LoVo (cell line): ENCODE measurements at regions not wholly inside any gene's neighbourhood (a gene's known extent, or its start where the extent isn't known, plus 50 kb on each side); places are given as distances from the start of the nearest gene placed in this dataset.
"Not testable (repeated sequence)": the region's sequence is repeated elsewhere in the genome, so short reads cannot be mapped to it uniquely, and the experiment has no call there.

ENCODE experiments used
- DNase-seq: peaks from one replicate; pipeline ENCODE4 v3.0.0-alpha.2; 2016; ENCODE audit warnings: low spot score

DNA sequence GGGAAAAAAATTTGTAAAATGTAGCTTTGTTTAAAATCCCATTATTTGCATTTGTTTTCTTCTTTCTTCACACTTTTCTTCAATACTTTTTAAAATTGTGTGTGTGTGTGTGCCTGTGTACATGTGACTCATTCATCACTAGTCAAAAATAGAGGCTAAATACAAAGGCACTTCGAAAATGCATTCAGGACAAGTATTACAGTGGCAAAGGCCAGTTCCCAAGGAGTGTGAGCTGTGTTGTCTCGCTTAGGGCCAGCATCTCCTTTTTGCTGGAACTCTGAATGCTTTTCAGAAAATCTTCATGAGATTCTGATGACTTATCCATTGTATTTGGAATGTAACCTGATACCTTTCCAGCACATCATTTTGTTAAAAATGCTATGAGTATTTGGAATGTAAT is 288.5 kb upstream of the CNR1 start:
- DNase-seq = no peak

DNA sequence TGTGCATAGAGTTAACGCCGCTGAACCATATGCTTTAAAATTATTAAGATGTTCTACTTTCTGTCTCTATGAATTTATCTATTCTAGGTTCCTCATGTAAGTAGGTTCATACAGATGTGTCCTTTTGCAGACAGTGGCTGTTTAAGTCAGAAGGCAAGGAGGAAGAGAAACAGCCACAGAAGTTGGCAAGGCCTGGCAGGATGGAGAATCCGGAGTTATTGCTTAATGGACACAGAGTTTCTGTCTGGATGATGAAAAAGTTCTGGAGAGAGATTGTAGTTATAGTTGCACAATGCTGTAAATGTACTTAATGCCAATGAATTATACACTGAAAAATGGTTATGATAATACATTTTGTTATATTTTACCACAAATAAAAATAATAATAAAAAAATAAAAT is 283.6 kb upstream of the CNR1 start:
- no peak for DNase-seq

DNA sequence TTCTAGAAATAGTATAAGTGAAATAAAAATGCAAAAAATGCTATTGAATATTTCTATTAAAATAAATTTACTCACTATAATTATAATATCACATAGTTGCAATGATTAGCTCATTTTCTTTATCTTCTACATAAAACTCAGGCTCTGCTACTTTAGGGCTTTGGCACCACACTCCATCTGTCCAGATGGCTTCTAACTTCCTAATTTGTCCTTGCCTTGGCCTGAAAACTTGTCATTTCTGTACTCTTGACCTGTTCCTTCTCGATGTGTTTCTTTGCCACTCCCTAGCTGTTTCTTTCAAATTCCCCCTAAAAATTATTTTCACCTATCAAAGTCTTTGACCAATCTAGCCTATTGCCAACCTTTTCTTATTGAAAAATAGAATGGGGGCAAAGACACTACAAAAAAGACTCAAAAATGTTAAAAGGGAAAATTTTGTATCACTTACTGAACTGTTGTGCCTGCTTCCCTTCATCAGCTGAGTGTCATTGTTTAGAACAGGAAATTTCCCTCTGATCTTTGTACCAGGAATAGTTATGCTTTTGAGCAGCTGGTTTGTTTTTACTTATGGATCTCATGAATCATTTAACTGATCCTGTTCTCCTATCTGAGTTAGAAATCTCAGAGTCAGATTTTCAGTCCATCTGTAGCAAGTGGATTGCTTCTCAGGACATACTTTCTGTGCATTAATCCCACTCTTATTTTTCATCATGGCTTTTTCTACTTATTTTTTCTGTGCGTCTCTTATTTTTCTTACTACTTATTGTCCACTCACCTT is 279.2 kb upstream of the CNR1 start:
- DNase-seq = no peak

DNA sequence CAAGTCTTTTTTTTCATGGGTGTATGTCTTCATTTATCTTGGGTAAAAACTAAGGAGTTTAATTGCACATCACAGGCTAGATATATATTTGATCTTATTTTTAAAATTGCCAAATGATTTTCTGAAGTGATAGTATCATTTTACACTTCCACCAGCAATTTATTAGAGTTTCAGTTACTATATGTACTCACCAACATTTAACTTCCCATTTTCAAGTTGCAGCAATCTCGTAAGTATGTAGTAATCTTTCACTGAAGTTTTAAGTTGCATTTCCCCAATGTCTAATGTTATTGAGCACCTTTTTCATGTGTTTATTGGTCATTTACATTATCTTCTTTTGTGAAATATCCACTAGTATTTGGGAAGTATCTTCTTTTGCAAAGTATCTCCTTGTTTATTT is 277.4 kb upstream of the CNR1 start:
- no peak for DNase-seq

DNA sequence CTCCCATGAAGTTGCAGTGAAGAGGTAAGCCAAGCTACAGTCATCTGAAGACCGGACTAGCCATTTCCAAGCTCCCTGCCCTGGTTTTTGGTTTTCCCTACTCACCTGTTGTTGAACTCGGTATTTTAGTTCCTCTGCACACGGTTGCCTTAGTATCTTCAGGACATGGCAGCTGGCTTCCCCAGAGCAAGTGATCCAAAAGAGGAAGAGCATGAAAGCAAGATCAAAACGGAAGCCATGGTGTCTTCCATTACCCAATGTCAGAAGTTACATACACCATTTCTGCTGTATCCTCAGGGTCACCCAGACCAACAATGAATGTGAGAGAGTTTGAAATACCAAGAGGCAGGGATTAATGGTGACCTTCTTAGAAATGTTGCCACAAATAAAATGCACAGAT is 276.6 kb upstream of the CNR1 start:
- no peak for DNase-seq

DNA sequence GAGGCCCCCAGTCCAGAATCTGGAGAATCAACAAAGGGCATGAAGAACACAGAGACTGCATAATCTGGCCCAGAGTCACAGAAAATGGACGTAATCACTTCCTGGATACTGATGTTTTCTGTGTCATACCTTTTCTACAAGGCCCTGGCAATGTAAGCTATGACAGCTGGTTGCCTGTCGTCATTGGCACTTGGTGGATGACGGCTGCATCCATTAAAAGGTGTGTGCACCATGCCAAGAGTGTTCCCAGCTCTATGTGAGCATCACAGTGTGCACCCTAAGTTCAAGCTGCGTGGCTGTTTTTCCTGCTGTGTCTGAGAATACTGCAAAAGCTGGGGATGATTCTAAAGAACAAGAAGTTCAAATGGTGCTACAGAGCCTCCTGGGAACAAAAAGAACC is 275.2 kb upstream of the CNR1 start:
- DNase-seq = no peak

DNA sequence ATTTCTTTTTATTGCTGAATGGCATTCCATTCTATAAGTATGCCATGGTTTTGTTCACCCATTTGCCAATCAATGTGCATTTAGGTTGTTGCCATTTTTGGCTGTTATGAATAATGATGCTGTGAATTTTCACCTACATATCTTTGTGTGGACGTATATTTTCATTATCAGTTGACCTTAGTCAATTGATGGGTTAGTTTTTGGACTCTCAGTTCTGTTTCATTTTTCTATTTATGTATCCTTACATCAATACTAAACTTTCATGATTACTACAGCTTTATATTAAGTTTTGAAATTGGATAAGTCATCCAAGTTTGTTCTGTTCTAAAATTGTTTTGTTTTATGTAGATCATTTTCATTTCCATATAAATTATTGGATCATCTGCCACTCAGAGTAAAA is 261.9 kb upstream of the CNR1 start:
- DNase-seq = no peak

DNA sequence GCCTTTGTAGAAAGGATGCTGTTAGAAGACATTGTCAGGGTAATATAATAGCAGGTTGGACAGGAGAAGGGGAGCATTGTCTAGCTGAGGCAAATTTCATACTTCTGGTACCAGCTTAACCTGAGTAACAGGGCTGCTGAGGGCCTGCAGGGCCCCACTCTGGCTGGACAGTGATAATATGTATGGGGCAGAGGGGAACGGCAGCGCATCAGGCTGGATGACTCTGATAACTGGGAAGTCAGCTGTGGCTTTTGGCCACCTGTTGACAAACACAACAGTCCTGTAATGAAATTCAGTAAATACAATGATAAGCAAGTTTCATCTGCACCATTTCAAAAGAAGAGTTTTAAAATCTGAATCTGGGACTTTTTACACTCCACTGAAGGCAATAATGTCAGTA is 259.9 kb upstream of the CNR1 start:
- DNase-seq = no peak

DNA sequence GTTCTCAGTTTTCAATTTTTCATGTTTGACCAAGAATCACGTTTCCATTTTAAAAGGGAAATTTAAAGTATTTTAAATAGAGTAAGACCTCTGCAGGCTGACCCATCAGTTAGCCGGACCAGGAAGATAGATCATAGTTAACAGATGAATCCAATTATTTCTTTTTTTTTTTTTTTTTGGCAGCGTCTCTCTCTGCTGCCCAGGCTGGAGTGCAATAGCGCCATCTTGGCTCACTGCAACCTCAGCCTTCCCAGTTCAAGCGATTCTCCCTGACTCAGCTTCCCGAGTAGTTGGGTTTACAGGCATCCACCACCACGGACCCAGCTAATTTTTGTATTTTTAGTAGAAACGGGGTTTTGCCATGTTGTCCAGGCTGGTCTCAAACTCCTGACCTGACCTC is 256.7 kb upstream of the CNR1 start:
- DNase-seq = no peak

DNA sequence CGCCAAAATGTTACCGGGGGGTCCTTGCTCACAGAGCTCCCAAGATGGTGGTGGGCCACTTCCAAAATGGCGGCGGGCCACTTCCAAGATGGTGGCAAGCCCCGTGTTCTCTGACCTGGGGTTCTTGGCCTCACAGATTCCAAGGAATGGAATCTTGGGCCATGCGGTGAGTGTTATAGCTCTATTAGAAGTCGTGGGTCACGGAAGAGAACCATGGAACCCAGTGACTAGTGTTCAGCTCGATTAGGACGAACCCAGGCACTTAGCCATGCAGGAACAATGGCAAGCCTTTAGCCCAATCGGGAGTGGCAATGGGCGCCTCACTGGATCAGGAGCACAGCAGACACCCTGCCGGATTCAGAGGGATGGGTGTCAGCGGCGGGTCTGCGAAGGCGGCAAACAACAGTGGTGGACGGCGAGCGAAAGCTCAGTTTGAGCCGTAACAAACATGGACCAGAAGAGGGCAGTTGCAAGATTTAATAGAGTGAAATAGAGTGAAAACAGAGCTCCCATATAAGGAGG is 254.9 kb upstream of the CNR1 start:
- DNase-seq = not testable (repeated sequence)

DNA sequence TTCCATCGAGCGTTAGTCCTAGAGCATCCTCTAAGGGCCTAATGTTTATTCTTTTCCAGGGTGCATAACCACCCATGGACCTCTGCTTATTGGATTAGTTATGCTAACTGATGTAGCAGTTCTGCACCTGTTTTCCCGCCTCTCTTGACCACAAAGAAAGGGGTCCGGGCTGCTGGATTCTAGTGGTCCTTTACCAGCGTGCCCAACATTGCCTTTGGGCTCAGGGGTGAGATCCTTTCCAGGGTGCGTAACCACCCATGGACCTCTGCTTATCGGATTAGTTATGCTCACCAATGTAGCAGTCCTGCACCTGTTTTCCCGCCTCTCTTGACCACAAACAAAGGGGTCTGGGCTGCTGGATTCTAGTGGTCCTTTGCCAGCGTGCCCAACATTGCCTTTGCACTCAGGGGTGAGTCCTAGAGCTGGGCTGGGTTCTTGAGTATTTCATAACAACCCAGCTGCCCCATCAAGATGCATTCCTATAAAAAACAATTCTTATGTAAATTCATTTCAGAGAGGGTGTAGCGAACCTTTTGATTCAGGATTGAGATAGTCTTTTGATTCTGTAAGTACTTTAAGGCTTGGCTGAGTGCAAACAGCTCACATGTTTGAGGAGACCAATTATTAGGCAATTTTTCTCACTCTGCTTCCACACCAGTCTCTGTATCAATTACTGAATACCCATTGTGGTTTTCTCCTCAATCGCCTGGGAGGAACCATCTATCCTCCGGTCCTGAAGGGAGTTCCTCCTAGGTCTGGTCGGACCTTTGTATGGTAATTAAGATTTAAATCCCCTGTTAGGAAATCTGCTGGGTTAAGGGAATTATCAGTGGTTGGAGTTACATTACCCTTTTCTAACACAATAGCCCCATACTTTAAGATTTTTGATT is 253.0 kb upstream of the CNR1 start:
- DNase-seq = not testable (repeated sequence)

DNA sequence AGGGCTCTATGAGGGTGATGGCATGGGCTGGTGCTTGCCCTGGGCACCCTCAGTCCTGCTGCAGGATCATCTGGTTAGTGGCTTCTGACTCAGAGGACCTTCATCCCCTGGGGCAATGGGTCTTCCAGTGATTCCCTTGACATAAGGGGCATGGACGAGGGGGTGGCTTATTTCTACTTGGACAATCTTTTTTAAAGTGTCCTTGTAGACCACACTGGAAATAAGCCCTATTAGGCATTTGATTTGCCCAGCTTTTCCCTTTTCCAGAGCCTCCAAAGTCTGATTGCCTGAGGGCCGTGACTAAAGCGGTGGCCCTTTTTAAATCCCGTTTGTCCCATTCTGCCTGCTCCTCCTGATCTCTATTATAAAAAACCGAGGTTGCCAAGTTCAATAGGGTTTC is 251.2 kb upstream of the CNR1 start:
- not testable (repeated sequence) for DNase-seq

DNA sequence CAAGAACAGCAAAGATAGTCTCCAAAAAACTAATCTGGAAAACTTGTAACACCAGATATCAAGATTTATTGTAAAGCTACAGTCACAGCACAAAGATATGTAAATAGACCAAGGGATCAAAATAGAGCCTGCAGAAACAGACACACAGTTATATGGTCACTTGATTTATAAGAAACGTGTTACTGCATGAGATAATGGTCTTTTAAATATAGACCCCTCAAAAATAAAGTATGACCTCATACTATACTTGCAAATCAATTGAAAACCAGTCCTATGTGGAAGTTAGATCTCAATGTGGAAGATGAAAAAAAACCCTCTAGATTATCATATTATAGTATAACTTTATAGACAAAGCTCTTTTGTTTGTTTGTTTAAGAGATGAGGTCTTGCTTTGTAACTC is 247.3 kb upstream of the CNR1 start:
- no peak for DNase-seq

DNA sequence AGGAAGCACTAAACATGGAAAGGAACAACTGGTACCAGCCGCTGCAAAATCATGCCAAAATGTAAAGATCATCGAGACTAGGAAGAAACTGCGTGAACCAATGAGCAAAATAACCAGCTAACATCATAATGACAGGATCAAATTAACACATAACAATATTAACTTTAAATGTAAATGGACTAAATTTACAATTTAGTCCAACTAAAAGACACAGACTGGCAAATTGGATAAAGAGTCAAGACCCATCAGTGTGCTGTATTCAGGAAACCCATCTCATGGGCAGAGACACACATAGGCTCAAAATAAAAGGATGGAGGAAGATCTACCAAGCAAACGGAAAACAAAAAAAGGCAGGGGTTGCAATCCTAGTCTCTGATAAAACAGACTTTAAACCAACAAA is 242.2 kb upstream of the CNR1 start:
- not testable (repeated sequence) for DNase-seq

DNA sequence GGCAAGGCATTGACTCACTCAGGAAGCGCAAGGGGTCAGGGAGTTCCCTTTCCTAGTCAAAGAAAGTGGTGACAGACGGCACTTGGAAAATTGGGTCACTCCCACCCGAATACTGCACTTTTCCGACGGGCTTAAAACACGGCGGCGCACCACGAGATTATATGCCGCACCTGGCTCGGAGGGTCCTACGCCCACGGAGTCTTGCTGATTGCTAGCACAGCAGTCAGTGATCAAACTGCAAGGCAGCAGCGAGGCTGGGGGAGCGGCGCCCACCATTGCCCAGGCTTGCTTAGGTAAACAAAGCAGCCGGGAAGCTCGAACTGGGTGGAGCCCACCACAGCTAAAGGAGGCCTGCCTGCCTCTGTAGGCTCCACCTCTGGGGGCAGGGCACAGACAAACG is 240.5 kb upstream of the CNR1 start:
- DNase-seq = not testable (repeated sequence)

DNA sequence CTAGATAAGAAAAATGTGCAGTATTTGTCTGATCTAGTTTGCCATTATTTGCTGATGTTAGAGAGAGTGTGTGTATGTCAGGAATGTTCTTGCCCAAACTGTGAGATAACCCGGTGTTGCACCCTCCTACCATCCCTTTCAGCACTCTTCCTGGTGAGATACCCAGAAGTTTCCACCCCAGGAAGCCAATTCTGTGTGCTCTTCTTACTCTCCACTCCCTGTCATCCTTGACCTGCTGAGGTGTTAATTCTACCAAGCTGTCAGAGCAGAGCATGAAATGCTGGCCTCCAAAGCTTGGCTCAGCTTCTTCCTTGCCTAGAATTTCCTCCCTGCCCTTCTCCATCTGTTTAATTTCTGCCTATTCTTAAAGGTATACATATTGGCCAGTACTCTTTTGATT is 237.3 kb upstream of the CNR1 start:
- DNase-seq = no peak

DNA sequence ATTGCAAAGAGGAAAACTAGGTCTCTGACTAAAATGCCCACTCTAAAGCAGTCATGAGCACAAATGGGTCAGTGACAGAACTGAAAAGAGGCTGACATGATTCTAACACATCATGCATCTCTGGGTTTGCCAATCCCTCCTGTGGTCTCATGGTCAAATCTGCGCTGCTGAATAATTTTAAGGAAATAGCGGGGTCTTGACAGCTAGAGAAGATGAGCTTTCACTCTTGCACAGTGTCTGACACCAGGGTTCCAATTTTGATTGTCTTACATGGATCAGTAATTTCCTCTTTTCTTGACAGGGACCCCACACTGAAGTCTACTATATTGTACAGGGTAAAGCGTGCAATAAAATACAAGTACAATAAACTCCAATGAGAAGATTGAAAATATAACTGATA is 236.8 kb upstream of the CNR1 start:
- no peak for DNase-seq

DNA sequence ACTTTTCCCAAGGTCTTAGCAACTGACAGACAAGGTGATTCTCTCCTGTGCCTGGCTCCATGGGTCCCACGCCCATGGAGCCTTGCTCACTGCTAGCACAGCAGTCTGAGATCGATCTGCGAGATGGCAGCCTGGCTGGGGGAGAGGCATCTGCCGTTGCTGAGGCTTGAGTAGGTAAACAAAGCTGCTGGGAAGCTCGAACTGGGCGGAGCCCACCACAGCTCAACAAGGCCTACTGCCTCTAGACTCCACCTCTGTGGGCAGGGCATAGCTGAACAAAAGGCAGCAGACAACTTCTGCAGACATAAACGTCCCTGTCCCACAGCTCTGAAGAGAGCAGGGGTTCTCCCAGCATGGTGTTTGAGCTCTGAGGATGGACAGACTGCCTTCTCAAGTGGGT is 224.9 kb upstream of the CNR1 start:
- not testable (repeated sequence) for DNase-seq

DNA sequence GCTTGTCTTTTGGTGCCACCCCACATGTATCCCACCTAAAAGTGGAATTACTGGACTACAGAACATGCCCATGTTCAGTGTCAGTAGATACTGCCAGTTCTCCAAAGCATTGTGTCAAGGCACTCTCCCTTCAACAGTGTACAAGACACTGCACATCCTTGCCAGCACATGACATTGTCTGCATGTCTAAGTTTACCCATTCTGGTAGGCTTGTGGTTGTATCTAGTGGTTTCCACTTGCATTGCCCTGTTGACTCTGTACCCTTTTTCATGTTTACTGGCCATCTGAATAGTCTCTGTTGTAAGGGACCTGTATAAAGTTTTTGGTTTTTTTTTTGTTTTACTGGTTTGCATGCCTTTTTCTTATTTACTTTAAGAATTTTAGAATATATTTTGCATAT is 222.4 kb upstream of the CNR1 start:
- no peak for DNase-seq

DNA sequence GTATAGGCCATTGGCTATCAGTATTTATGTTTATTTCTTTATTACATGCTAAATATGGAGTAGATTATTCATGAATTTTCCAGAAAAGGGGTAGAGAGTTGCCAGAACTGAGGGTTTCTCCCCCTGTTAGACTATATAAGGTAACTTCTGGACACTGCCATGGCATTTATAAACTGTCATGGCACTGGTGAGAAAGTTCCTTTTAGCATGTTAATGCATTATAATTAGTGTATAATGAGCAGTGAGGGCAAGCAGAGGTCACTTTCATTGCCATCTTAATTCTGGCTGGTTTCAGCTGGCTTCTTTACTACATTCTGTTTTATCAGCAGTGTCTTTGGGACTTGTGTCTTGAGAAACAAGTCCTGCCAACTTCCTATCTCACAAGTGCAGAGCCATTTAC is 220.0 kb upstream of the CNR1 start:
- DNase-seq = no peak

DNA sequence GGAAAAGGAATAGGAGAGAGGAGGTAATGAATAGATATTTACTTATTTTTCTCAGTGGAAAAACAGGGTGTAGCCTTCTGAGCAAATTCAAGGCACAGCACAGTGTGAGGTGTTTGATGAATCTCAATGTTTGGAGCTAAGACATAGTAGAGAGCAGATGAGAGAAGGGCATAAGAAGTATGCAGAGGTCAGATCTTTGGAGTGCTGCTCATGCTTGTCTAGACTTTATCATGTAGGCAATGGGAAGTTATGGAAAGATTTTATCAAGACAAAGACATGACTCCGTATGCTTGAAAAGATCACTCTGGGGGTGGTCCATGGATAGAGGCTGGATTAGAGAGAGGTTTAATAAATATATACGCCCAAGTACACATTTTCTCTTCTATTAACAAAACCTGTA is 217.0 kb upstream of the CNR1 start:
- no peak for DNase-seq

DNA sequence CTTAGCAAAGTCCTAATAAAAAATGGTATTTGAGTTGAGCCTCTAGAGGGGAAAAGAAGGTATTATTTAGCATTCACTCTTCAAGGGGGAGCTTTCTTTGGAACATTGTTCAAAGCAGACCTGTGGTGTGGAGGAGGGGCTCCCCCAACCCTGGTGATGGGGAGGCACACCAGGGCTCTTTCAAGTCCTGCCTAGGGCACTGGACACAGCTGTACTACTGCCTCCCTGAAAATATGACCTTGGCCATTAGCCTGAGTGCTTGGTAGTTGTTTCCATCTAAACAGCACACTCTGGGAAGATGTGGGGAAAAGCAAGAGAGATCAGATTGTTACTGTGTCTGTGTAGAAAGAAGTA is 215.1 kb upstream of the CNR1 start:
- DNase-seq = no peak

DNA sequence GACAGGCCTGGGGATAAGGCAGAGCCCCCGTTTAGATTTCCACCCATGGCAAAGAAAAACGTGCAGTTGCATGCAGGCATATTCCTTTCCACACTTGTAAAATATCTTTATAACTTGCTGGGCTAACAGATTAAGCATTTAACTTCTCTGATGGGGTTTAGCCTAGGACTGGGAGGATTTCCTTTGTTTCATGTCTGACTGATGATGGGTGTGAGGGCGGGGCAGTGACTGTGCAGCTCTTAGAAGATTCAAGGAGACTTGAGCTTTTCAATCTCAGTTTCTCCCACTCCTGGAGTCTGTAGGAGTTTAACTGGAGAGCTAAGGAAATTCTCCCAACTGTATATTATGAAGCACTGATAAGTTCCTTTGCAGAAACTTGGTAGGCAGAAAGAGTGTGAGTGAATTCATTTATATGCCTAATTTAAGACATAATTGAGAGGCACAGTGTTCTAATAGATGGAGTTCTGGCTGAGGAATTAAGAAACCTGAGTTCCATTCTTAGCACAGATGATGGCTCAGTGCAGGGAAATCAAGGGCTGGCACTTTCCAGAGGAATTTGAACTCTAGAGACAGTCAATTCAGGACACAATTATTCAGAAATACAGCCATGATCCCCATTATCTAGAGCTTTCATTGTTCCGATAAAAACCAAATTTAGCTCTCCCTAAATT is 214.6 kb upstream of the CNR1 start:
- no peak for DNase-seq
